GM18858 (cell line): ENCODE measurements at regions not wholly inside any gene's neighbourhood (a gene's known extent, or its start where the extent isn't known, plus 50 kb on each side); places are given as distances from the start of the nearest gene placed in this dataset.

Experiments
- ATAC-seq: cut with Tn5 transposase; IDR thresholded peaks from one replicate; pipeline ENCODE4 v1.9.1; 2021; ENCODE audit not compliant: unreplicated experiment

- ATAC-seq, result no peak
Measured at GRCh38 chr6:87815449-87815848, 113.4 kb upstream of the AKIRIN2 start.

GRCh38 chr6:87808005-87808757 lies 106.1 kb upstream of the AKIRIN2 start:
- ATAC-seq, result peak; percentile 40

GRCh38 chr6:87807475-87807874 lies 105.4 kb upstream of the AKIRIN2 start:
- peak; percentile 81 for ATAC-seq

GRCh38 chr6:87806635-87807034 lies 104.6 kb upstream of the AKIRIN2 start:
- ATAC-seq, result no peak

- ATAC-seq, result no peak
Measured at GRCh38 chr6:87806099-87806498, 104.1 kb upstream of the AKIRIN2 start.

- ATAC-seq, result no peak
Measured at GRCh38 chr6:87803791-87804190, 101.8 kb upstream of the AKIRIN2 start.

GRCh38 chr6:87799651-87800050 lies 97.6 kb upstream of the AKIRIN2 start:
- peak; percentile 28 for ATAC-seq

GRCh38 chr6:87798393-87799278 lies 96.6 kb upstream of the AKIRIN2 start:
- no peak for ATAC-seq

- no peak for ATAC-seq
Measured at GRCh38 chr6:87794922-87795885, 93.2 kb upstream of the AKIRIN2 start.

GRCh38 chr6:87793315-87793714 lies 91.3 kb upstream of the AKIRIN2 start:
- no peak for ATAC-seq

- ATAC-seq, result no peak
Measured at GRCh38 chr6:87791982-87792381, 89.9 kb upstream of the AKIRIN2 start.

- no peak for ATAC-seq
Measured at GRCh38 chr6:87791485-87791884, 89.5 kb upstream of the AKIRIN2 start.

GRCh38 chr6:87791029-87791428 lies 89.0 kb upstream of the AKIRIN2 start:
- ATAC-seq, result no peak

- no peak for ATAC-seq
Measured at GRCh38 chr6:87789900-87790290, 87.9 kb upstream of the AKIRIN2 start.

GRCh38 chr6:87789198-87789899 lies 87.3 kb upstream of the AKIRIN2 start:
- ATAC-seq, result no peak

GRCh38 chr6:87788141-87788540 lies 86.1 kb upstream of the AKIRIN2 start:
- no peak for ATAC-seq

- ATAC-seq, result no peak
Measured at GRCh38 chr6:87785229-87785862, 83.3 kb upstream of the AKIRIN2 start.

- ATAC-seq, result no peak
Measured at GRCh38 chr6:87784690-87785089, 82.7 kb upstream of the AKIRIN2 start.

GRCh38 chr6:87784051-87784450 lies 82.0 kb upstream of the AKIRIN2 start:
- no peak for ATAC-seq

GRCh38 chr6:87779542-87779941 lies 77.5 kb upstream of the AKIRIN2 start:
- ATAC-seq, result no peak
